H1 (cell line): ENCODE measurements at regions not wholly inside any gene's neighbourhood (a gene's known extent, or its start where the extent isn't known, plus 50 kb on each side); places are given as distances from the start of the nearest gene placed in this dataset.

Experiments used
- CTCF ChIA-PET: fragments of 300-600 bp; sonication (Branson Sonifier 250); formaldehyde crosslinking; loops from one replicate; lab custom pipeline; 2021; ENCODE audit not compliant: partially characterized antibody; lab: Charles Lee
- POLR2A ChIA-PET: fragments of 300-600 bp; sonication (Branson Sonifier 250); formaldehyde crosslinking; loops from one replicate; lab custom pipeline; 2021; ENCODE audit warnings: inconsistent platforms; ENCODE audit not compliant: partially characterized antibody; lab: Charles Lee
- DNase-seq, 2 experiments: peaks; one replicate each; pipeline versions ENCODE4 v3.0.0 to v3.0.0-alpha.2; 2010 to 2022; ENCODE audit warnings: low spot score in 2 of 2, low read depth in 1 of 2, mixed read lengths in 1 of 2
- FAIRE-seq: peaks from 2 replicates; lab custom pipeline; 2011; peaks lifted over from hg19 to GRCh38; lab: Jason Lieb, UNC
- H2AFZ ChIP-seq: 2 replicates; pipeline ENCODE4 v1.8.1; 2012; ENCODE audit warnings: low read length, inconsistent platforms
- H2AK5ac ChIP-seq: 2 replicates; pipeline ENCODE4 v1.6.1; 2013; ENCODE audit warnings: low read depth, low read length
- H2BK120ac ChIP-seq: replicated peaks from 2 replicates; pipeline ENCODE3; 2013; ENCODE audit warnings: low read depth, low read length, inconsistent platforms
- H2BK12ac ChIP-seq: 2 replicates; pipeline ENCODE4 v1.6.1; 2013; ENCODE audit warnings: low read depth, low read length
- H2BK15ac ChIP-seq: 2 replicates; pipeline ENCODE4 v1.6.1; 2013; ENCODE audit warnings: low read length
- H2BK20ac ChIP-seq: 2 replicates; pipeline ENCODE4 v1.6.1; 2013; ENCODE audit warnings: low read length
- H2BK5ac ChIP-seq: 2 replicates; pipeline ENCODE4 v1.6.1; 2013; ENCODE audit warnings: low read depth, low read length
- H3K14ac ChIP-seq: 2 replicates; pipeline ENCODE4 v1.6.1; 2013; ENCODE audit warnings: inconsistent platforms; ENCODE audit not compliant: insufficient read length
- H3K18ac ChIP-seq: 2 replicates; pipeline ENCODE4 v1.6.1; 2013; ENCODE audit warnings: low read length; ENCODE audit errors: extremely low read depth
- H3K23ac ChIP-seq: 2 replicates; pipeline ENCODE4 v1.6.1; 2013; ENCODE audit warnings: inconsistent platforms; ENCODE audit not compliant: insufficient read length
- H3K23me2 ChIP-seq: 2 replicates; pipeline ENCODE4 v1.6.1; 2013; ENCODE audit warnings: low read depth, low read length
- H3K27ac ChIP-seq: 2 replicates; pipeline ENCODE4 v1.6.1; 2011; ENCODE audit warnings: low read depth, low read length, inconsistent platforms
- H3K27me3 ChIP-seq, 4 experiments: replicated peaks in 1 of 4; 1 replicate in 1 of 4; 2 replicates in 3 of 4; pipeline versions ENCODE4 v1.6.1 to v1.8.1; 2011 to 2013; ENCODE audit warnings: low read length in 3 of 4, mild to moderate bottlenecking in 3 of 4, inconsistent platforms in 2 of 4, mixed read lengths in 2 of 4, moderate library complexity in 1 of 4; ENCODE audit not compliant: control insufficient read depth in 3 of 4, insufficient read depth in 3 of 4; ENCODE audit errors: extremely low read depth in 1 of 4
- H3K36me3 ChIP-seq, 4 experiments: 2 replicates each; pipeline versions ENCODE4 v1.6.1 to v1.8.1; 2011 to 2013; ENCODE audit warnings: mild to moderate bottlenecking in 4 of 4, low read length in 3 of 4, moderate library complexity in 2 of 4, control low read depth in 1 of 4, inconsistent platforms in 1 of 4; ENCODE audit not compliant: insufficient read depth in 4 of 4, control insufficient read depth in 2 of 4
- H3K4ac ChIP-seq: replicated peaks from 2 replicates; pipeline ENCODE3; 2013; ENCODE audit warnings: low read length, low read depth, mixed read lengths, inconsistent platforms; ENCODE audit not compliant: insufficient read length
- H3K4me1 ChIP-seq, 4 experiments: replicated peaks in 1 of 4; 1 replicate in 1 of 4; 2 replicates in 3 of 4; pipeline versions ENCODE4 v1.6.1 to v1.8.1; 2011 to 2013; ENCODE audit warnings: low read length in 3 of 4, inconsistent platforms in 2 of 4, mixed read lengths in 1 of 4; ENCODE audit not compliant: insufficient read depth in 4 of 4, control insufficient read depth in 3 of 4
- H3K4me2 ChIP-seq, 2 experiments: 2 replicates each; pipeline versions ENCODE4 v1.6.1 to v1.8.1; 2011 to 2013; ENCODE audit warnings: low read depth in 2 of 2, low read length in 2 of 2, control low read depth in 1 of 2, inconsistent platforms in 1 of 2, mild to moderate bottlenecking in 1 of 2; ENCODE audit not compliant: insufficient read depth in 1 of 2
- H3K4me3 ChIP-seq, 4 experiments: fragments of 200-600, 300-600 bp in 1 of 4; sonication (generic), shearing (Covaris generic), sonication (Bioruptor Twin) in 1 of 4; 2 replicates each; pipeline versions ENCODE4 v1.5.1 to v1.8.1; 2011 to 2016; ENCODE audit warnings: low read length in 4 of 4, low read depth in 3 of 4, control low read depth in 2 of 4, inconsistent platforms in 2 of 4, mild to moderate bottlenecking in 2 of 4, mixed read lengths in 1 of 4, moderate library complexity in 1 of 4; ENCODE audit not compliant: insufficient read depth in 2 of 4; ENCODE audit errors: extremely low read depth in 1 of 4
- H3K56ac ChIP-seq: replicated peaks from 2 replicates; pipeline ENCODE3; 2013; ENCODE audit warnings: low read depth, mild to moderate bottlenecking, mixed read lengths, low read length, inconsistent platforms; ENCODE audit not compliant: insufficient read length
- H3K79me1 ChIP-seq: 2 replicates; pipeline ENCODE4 v1.6.1; 2013; ENCODE audit warnings: low read depth, low read length, control low read depth
- H3K79me2 ChIP-seq, 2 experiments: 2 replicates each; pipeline versions ENCODE4 v1.6.1 to v1.8.1; 2012 to 2013; ENCODE audit warnings: low read length in 2 of 2, mild to moderate bottlenecking in 2 of 2, inconsistent platforms in 1 of 2; ENCODE audit not compliant: insufficient read depth in 2 of 2, control insufficient read depth in 1 of 2
- H3K9ac ChIP-seq, 4 experiments: replicated peaks in 1 of 4; 1 replicate in 1 of 4; 2 replicates in 3 of 4; pipeline versions ENCODE4 v1.6.1 to v1.8.1; 2011 to 2013; ENCODE audit warnings: low read depth in 3 of 4, low read length in 3 of 4, control low read depth in 2 of 4, mild to moderate bottlenecking in 2 of 4, moderate library complexity in 2 of 4, inconsistent platforms in 1 of 4; ENCODE audit errors: extremely low read depth in 1 of 4
- H3K9me3 ChIP-seq, 2 experiments: 2 replicates each; pipeline versions ENCODE4 v1.6.1 to v1.8.1; 2012 to 2013; ENCODE audit warnings: mild to moderate bottlenecking in 2 of 2, moderate library complexity in 2 of 2, control low read depth in 1 of 2, inconsistent platforms in 1 of 2, low read depth in 1 of 2, low read length in 1 of 2, mixed read lengths in 1 of 2; ENCODE audit not compliant: insufficient read depth in 2 of 2
- H4K20me1 ChIP-seq, 2 experiments: replicated peaks in 1 of 2; 2 replicates each; pipeline versions ENCODE3 to v1.8.1; 2011 to 2013; ENCODE audit warnings: inconsistent platforms in 2 of 2, low read length in 2 of 2, mild to moderate bottlenecking in 1 of 2; ENCODE audit not compliant: insufficient read depth in 2 of 2, control insufficient read depth in 1 of 2
- H4K5ac ChIP-seq: 2 replicates; pipeline ENCODE4 v1.6.1; 2013; ENCODE audit warnings: low read length, low read depth, mixed read lengths, inconsistent platforms; ENCODE audit not compliant: insufficient read length
- H4K8ac ChIP-seq: 2 replicates; pipeline ENCODE4 v1.8.0; 2013; ENCODE audit warnings: mild to moderate bottlenecking, moderate library complexity, low read length, inconsistent platforms; ENCODE audit not compliant: insufficient read depth; ENCODE audit errors: extremely low read depth
- H4K91ac ChIP-seq: replicated peaks from 2 replicates; pipeline ENCODE3; 2013; ENCODE audit warnings: low read length, mixed read lengths, inconsistent platforms; ENCODE audit not compliant: insufficient read length
- SIX5 ChIP-seq: IDR thresholded peaks from 2 replicates; pipeline ENCODE4 v1.6.1; 2011; ENCODE audit warnings: mild to moderate bottlenecking, low read depth, low read length
- WGBS, 2 experiments: shearing (Covaris generic) in 1 of 2; methylation state at CpG; one replicate each; pipeline versions ENCODE4 v1.1.6 to v1.1.7; 2013 to 2015; ENCODE audit warnings: low lambda C conversion rate in 2 of 2, mixed read lengths in 2 of 2, inconsistent platforms in 1 of 2, low coverage in 1 of 2, missing lambda C conversion rate in 1 of 2; ENCODE audit not compliant: insufficient replicate concordance in 2 of 2, insufficient coverage in 1 of 2, insufficient read length in 1 of 2; ENCODE audit errors: extremely low coverage in 1 of 2, missing lambda C conversion rate in 1 of 2; 5-methylcytosine and 5-hydroxymethylcytosine counted together

GRCh38 chr14:38047195-38047902, 160.4 kb upstream of the SSTR1 start:
- Histone ChIP-seq H3K9ac (no peak overlapping the region), H3K27me3 (no peaks in the 10 kb centered on the region), H3K4ac (no peak overlapping the region), H2AFZ (no peak overlapping the region), H3K79me2 (no peaks in the 10 kb centered on the region), H3K23ac (no peak overlapping the region), H4K91ac (no peak overlapping the region), H3K4me2 (no peak overlapping the region), H3K9me3 (no peaks in the 10 kb centered on the region; a peak in 1 of 4 replicates), H4K5ac (no peak overlapping the region), H2BK15ac (no peak overlapping the region), H3K14ac (no peak overlapping the region), H3K4me1 (peaks cover 0 to 5% (median 2%) of the 10 kb centered on the region in 4 experiments; a peak in 2 of 7 replicates), H2BK5ac (no peak overlapping the region), H2AK5ac (no peak overlapping the region), H3K56ac (no peak overlapping the region), H3K79me1 (no peaks in the 10 kb centered on the region), H3K36me3 (no peaks in the 10 kb centered on the region), H2BK12ac (no peak overlapping the region), H4K8ac (no peak overlapping the region), H4K20me1 (no peaks in the 10 kb centered on the region), H3K4me3 (no peak overlapping the region), H3K23me2 (no peaks in the 10 kb centered on the region), H2BK20ac (no peak overlapping the region), H3K27ac (no peak overlapping the region), H3K18ac (no peak overlapping the region), H2BK120ac (no peak overlapping the region)
- POLR2A ChIA-PET: interaction anchor here (0.6 to 1.5 kb wide), 2 partner anchors 9 to 12 kb away, joined by 3 to 4 read pairs; no protein-coding TSS in a partner anchor
- WGBS, 2 experiments: 60% methylated on average over 2 of the region's 2 CpGs; no CpG with 5 or more reads in 1 of the 2 experiments
- FAIRE-seq: no peak
- CTCF ChIA-PET: interaction anchor here (1.3 to 1.7 kb wide), 2 partner anchors 25 to 107 kb away, joined by 3 to 5 read pairs; no protein-coding TSS in a partner anchor
- no peak for TF ChIP-seq SIX5
- DNase-seq: no peak
